ENCODE measurements at regions not wholly inside any gene's neighbourhood (a gene's known extent, or its start where the extent isn't known, plus 50 kb on each side); places are given as distances from the start of the nearest gene placed in this dataset.

DNA sequence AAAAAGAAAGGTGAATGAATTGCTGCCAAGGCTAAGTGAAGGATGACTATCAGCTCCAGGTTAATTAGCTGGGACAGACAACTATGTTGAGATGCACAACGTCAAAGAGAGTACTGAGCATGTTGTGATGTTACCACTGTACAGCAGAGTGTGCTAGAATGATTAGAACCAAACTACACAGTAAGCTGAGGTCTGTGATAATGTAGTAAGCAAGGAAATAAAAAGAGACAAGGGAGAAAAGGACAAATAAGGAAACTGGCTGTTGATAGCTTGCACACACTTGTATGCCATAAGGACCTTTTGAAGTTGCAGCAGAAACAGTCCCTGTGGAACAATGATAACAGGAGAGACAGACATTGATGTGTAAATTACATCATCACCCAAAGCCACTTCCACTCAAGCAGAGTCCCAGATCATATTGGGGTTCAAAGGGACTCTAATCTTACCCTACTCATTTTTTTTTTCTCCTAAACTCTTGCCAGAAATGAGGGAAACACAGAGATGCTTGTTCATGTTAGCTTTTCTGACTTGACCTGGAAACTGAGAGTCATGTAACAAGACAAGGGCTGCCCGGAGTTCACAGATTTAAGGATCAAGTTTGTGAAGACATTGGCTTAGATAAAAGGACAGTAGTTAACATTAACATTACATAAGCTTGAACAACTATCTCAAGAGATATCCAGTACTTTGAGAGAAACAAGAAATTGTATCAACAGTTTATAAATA lies 189.9 kb downstream of the CENPW start:
- TF ChIP-seq, protein P1, sequence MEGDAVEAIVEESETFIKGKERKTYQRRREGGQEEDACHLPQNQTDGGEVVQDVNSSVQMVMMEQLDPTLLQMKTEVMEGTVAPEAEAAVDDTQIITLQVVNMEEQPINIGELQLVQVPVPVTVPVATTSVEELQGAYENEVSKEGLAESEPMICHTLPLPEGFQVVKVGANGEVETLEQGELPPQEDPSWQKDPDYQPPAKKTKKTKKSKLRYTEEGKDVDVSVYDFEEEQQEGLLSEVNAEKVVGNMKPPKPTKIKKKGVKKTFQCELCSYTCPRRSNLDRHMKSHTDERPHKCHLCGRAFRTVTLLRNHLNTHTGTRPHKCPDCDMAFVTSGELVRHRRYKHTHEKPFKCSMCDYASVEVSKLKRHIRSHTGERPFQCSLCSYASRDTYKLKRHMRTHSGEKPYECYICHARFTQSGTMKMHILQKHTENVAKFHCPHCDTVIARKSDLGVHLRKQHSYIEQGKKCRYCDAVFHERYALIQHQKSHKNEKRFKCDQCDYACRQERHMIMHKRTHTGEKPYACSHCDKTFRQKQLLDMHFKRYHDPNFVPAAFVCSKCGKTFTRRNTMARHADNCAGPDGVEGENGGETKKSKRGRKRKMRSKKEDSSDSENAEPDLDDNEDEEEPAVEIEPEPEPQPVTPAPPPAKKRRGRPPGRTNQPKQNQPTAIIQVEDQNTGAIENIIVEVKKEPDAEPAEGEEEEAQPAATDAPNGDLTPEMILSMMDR (conservative IDR thresholded peaks at IDR 0.05; ENCODE audit: low read length): no peak
- no peak for TF ChIP-seq EZH2phosphoT487 (IDR thresholded peaks at IDR 0.05; ENCODE audit: borderline replicate concordance, low read depth, low read length)
